ENCODE measurements at regions not wholly inside any gene's neighbourhood (a gene's known extent, or its start where the extent isn't known, plus 50 kb on each side); places are given as distances from the start of the nearest gene placed in this dataset.

DNA sequence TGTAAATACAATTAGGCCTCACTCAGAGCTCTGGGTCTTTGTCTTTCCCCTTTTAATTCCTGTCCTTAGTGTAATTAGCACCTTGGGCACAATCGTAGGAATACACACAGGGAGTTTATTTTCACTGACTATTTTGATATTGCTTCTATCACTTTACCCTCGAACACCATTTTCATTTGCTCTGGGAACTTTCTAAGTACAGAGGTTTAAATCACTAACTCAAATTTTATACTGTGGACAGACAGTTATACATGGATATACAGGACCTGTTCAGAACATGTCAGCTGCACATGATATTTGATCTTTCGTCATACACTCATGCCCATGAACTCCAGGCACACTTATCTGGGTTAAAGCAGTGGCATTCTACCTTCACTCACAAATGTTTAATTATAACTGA is 217.8 kb upstream of the TMEM161B start:
- Histone ChIP-seq H3K9ac (ENCODE audit: low read depth, low read length) (no peak overlapping the region), H3K14ac (replicated peaks; ENCODE audit: low read depth, low read length) (no peak overlapping the region), H2AK5ac (ENCODE audit: low read depth, low read length) (no peak overlapping the region), H2BK20ac (ENCODE audit: low read depth, low read length) (no peak overlapping the region), H3K4me1 (ENCODE audit: control insufficient read depth, insufficient read depth, low read length) (no peaks in the 10 kb centered on the region), H3K56ac (ENCODE audit: extremely low read depth, insufficient read depth, low read length) (no peak overlapping the region), H3K36me3 (ENCODE audit: control insufficient read depth, insufficient read depth, low read length) (no peaks in the 10 kb centered on the region), H3K9me1 (ENCODE audit: insufficient read depth, low read length) (no peaks in the 10 kb centered on the region), H2AK9ac (replicated peaks; ENCODE audit: low read depth, low read length, poor library complexity) (no peak overlapping the region), H3K4me2 (ENCODE audit: low read depth, low read length) (no peak overlapping the region), H3K27me3 (ENCODE audit: control insufficient read depth, insufficient read depth, low read length) (no peaks in the 10 kb centered on the region), H2BK120ac (ENCODE audit: low read depth, low read length) (no peak overlapping the region), H4K20me1 (ENCODE audit: insufficient read depth, low read length) (no peaks in the 10 kb centered on the region), H3K9me3 (ENCODE audit: control insufficient read depth, insufficient read depth, low read length) (no peaks in the 10 kb centered on the region), H3K4ac (ENCODE audit: low read depth, low read length) (no peak overlapping the region), H3K18ac (ENCODE audit: low read depth, low read length) (no peak overlapping the region), H3K27ac (ENCODE audit: insufficient read depth, low read length) (no peak overlapping the region), H3K4me3 (ENCODE audit: insufficient read depth, low read depth, low read length) (no peak overlapping the region), H4K5ac (ENCODE audit: low read depth, low read length) (no peak overlapping the region), H2BK15ac (ENCODE audit: low read depth, low read length) (no peak overlapping the region), H4K8ac (ENCODE audit: low read depth in 2 of 2, low read length in 2 of 2) (no peak overlapping the region), H3K23ac (ENCODE audit: low read depth, low read length) (no peak overlapping the region), H2AFZ (replicated peaks; ENCODE audit: low read length, poor library complexity) (no peak overlapping the region), H2BK5ac (ENCODE audit: low read depth, low read length, poor library complexity, severe bottlenecking) (no peak overlapping the region), H4K91ac (ENCODE audit: insufficient read depth, low read depth, low read length) (no peak overlapping the region), H3K79me1 (ENCODE audit: low read depth in 1 of 2, low read length in 2 of 2) (no peaks in the 10 kb centered on the region)
- BruUV-seq (replicated peaks), result no TSS peak
- TF ChIP-seq CEBPB (IDR thresholded peaks at IDR 0.05; ENCODE audit: low read depth, low read length), result no peak
- TF ChIP-seq MXI1 (IDR thresholded peaks at IDR 0.05; ENCODE audit: borderline replicate concordance, low read depth, low read length), result no peak
- no peak for TF ChIP-seq RFX5 (IDR thresholded peaks at IDR 0.05; ENCODE audit: low read depth, low read length)
- TF ChIP-seq ELK1 (IDR thresholded peaks at IDR 0.05; ENCODE audit: borderline replicate concordance, low read depth, low read length), result no peak
- TF ChIP-seq CHD1 (IDR thresholded peaks at IDR 0.05; ENCODE audit: low read depth, low read length), result no peak
- TF ChIP-seq POLR2A (IDR thresholded peaks at IDR 0.05; ENCODE audit: low read depth, low read length), result no peak
- TF ChIP-seq, protein P1, sequence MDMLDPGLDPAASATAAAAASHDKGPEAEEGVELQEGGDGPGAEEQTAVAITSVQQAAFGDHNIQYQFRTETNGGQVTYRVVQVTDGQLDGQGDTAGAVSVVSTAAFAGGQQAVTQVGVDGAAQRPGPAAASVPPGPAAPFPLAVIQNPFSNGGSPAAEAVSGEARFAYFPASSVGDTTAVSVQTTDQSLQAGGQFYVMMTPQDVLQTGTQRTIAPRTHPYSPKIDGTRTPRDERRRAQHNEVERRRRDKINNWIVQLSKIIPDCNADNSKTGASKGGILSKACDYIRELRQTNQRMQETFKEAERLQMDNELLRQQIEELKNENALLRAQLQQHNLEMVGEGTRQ (IDR thresholded peaks at IDR 0.05; ENCODE audit: low read depth, low read length), result no peak
- ATAC-seq (ENCODE audit: low read depth), result no peak
- in situ Hi-C loops (cut with MboI; ENCODE audit: low sequenced_read_pairs) (no loop called here), intact Hi-C loops (cut with micrococcal nuclease) (no loop called here), dilution Hi-C loops (cut with HindIII; ENCODE audit: low sequenced_read_pairs, unreplicated experiment) (no loop called here)
- ChIA-PET CTCF (no interaction called here), POLR2A (ENCODE audit: unreplicated experiment) (no interaction called here)
- no CpG with 5 or more reads among the region's 3 CpGs for WGBS, 2 experiments (ENCODE audit: extremely low coverage in 2 of 2, insufficient read length in 1 of 2)
- DNase-seq, result no peak

Measured in IMR-90 (cell line).